AG04449 (cell line): ENCODE measurements at regions not wholly inside any gene's neighbourhood (a gene's known extent, or its start where the extent isn't known, plus 50 kb on each side); places are given as distances from the start of the nearest gene placed in this dataset.

Experiments
- CTCF ChIA-PET: fragments of 350-600 bp; formaldehyde crosslinking; extraction: SDS; loops from one replicate; lab custom pipeline; 2021; ENCODE audit warnings: antibody characterized with exemption; lab: Yijun Ruan, JAX
- POLR2A ChIA-PET: fragments of 400-600, 350-600 bp; formaldehyde crosslinking; extraction: SDS; loops from one replicate; lab custom pipeline; 2020; ENCODE audit warnings: antibody characterized with exemption, inconsistent platforms; lab: Yijun Ruan, JAX
- DNase-seq: peaks from one replicate; pipeline ENCODE4 v3.0.0-alpha.2; 2010; ENCODE audit warnings: low read depth, low spot score
- H3K4me3 ChIP-seq: 2 replicates; pipeline ENCODE4 v1.5.1; 2011; ENCODE audit warnings: low read depth, mild to moderate bottlenecking, control low read depth, low read length
- TF ChIP-seq, protein P1 (sequence below): IDR thresholded peaks from one replicate; pipeline ENCODE4 v1.5.1; 2011; ENCODE audit warnings: mild to moderate bottlenecking, moderate library complexity, low read length, control low read depth, inconsistent platforms; ENCODE audit not compliant: insufficient read depth; ENCODE audit errors: missing control alignments

DNA sequence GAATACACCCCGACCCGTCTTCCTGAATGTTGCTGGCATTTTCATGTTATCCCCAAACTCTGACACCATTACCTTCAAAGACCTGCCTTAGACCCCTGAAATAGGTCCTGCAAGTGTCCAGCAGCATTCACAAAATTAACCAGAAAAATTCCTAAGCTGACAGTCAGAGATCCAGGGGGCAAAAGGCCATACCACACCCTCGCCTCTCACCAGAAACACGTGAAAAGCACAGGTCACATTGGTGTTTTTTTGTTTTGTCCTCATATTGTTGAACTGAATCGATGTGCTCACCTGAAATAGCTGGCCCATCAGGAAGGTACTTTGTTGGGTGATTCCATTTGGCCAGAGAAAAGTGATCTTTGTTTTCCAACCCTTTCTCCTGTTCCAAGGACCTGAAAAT lies 113.1 kb upstream of the HES1 start:
- ChIA-PET CTCF (interaction anchor here (1.1 kb wide), 1 partner anchor 9 kb away, joined by 3 read pairs; no protein-coding TSS in a partner anchor), POLR2A (no interaction called here)
- TF ChIP-seq, protein P1, sequence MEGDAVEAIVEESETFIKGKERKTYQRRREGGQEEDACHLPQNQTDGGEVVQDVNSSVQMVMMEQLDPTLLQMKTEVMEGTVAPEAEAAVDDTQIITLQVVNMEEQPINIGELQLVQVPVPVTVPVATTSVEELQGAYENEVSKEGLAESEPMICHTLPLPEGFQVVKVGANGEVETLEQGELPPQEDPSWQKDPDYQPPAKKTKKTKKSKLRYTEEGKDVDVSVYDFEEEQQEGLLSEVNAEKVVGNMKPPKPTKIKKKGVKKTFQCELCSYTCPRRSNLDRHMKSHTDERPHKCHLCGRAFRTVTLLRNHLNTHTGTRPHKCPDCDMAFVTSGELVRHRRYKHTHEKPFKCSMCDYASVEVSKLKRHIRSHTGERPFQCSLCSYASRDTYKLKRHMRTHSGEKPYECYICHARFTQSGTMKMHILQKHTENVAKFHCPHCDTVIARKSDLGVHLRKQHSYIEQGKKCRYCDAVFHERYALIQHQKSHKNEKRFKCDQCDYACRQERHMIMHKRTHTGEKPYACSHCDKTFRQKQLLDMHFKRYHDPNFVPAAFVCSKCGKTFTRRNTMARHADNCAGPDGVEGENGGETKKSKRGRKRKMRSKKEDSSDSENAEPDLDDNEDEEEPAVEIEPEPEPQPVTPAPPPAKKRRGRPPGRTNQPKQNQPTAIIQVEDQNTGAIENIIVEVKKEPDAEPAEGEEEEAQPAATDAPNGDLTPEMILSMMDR = no peak

DNA sequence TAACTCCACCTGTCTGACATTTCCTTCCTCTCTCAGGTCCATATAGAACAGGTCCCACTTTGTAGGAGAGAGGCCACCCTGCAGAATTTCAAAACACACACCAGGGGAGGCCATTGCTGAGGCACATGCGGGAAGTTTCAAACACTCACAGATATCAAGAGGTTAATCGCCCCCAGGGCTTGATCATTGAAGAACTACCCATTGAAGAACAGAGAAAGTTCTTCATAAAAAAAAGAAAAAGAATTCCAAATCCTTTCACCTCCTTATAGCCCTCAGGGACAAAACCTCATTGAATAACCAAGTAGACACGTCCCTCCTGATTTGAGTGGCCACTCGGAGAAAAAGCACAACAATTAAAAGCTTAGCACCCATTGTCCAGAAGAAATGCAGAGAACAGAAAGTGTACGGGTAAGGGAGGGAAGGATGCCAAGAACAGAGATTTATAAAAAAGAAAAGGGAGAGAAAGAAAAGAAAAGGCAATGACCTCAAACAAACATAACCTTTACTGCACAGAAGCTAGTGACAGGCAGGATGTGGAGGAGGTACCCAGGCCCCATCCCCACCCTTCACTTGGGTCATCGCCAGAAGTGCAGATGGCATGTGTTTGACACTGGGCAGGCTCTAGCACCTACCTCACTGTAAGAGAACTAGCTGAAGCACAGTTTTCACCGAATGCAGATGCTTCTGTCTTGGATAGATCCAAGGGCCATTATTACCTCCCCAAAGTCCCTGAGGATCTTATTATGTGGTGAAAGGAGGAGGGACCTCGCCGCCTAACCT lies 112.3 kb upstream of the HES1 start:
- CTCF ChIA-PET = interaction anchor here (1.1 kb wide), 1 partner anchor 10 kb away, joined by 3 read pairs; no protein-coding TSS in a partner anchor
- no peak overlapping the region for H3K4me3 ChIP-seq
- POLR2A ChIA-PET = interaction anchor here (0.7 kb wide), 1 partner anchor 319 kb away, joined by 3 read pairs; no protein-coding TSS in a partner anchor
- DNase-seq = no peak
- TF ChIP-seq, protein P1 = no peak

More for the DNA sequence above, 113.1 kb upstream of the HES1 start:
- DNase-seq = no peak
- no peak overlapping the region for H3K4me3 ChIP-seq

DNA sequence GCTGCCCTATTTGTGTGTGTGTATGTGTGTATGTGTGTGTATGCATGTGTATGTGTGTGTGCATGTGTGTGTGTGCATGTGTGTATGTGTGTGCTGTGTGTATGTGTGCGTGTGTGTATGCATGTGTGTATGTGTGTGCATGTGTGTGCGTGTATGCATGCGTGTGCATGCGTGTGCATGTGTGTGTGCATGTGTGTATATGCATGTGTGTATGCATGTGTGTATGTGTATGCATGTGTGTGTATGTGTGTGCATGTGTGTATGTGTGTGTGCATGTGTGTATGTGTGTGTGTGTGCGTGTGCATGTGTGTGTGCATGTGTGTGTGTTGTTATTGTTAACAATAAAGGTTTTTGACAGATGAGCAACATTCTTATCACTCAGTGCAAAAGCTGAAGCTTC lies 110.8 kb upstream of the HES1 start:
- POLR2A ChIA-PET = no interaction called here
- TF ChIP-seq, protein P1 = no peak
- CTCF ChIA-PET = no interaction called here
- no peak for DNase-seq
- H3K4me3 ChIP-seq = no peak overlapping the region

DNA sequence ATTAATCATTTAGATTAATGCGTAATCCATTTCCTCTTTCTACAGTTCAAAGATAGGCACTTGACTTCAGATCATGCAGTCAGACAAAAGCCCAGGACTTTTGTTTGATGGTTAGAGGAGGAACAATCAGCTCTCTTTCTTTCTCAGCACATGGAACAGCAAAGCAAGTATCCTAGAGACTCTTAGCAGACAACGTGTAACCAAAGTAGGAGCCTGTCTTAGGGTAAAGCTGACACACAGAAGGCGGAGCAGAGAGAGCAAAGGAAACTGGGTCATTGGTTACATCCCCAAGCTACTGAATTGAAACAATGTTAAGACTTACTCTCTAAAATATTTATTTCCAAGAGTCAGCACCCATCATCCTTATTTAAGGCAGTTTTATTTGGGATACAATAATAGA lies 110.0 kb upstream of the HES1 start:
- H3K4me3 ChIP-seq = no peak overlapping the region
- ChIA-PET CTCF (no interaction called here), POLR2A (no interaction called here)
- no peak for DNase-seq
- TF ChIP-seq, protein P1 = no peak

DNA sequence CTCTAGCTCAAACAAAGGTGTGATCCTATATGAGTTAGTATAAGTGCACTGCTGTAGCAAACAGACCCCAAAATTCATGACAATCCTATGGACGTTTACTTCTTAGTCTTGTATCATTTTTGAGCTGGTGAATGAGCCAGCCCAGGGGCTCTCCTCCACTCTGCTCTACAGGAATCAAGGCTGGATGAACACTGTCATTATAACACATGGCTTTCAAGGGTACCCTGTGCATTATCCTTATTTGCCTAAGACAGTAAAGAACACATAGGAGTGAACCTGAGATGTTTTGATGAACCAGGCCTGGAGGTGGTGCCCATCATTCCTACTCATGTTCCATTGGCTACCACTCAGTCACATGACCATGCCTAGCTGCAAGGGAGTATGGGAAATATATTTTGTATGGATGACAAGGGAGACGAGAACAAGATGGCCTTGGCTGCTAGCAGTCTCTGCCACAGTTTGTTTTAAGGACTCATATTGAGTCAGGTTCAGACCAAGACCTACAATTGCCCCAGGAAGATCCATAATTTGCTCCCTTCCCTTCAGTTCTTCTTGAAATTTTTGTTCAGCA lies 107.4 kb upstream of the HES1 start:
- POLR2A ChIA-PET = no interaction called here
- CTCF ChIA-PET = interaction anchor here (0.7 kb wide), 1 partner anchor 248 kb away, joined by 3 read pairs; no protein-coding TSS in a partner anchor
- DNase-seq = no peak
- no peak overlapping the region for H3K4me3 ChIP-seq
- TF ChIP-seq, protein P1 = no peak

DNA sequence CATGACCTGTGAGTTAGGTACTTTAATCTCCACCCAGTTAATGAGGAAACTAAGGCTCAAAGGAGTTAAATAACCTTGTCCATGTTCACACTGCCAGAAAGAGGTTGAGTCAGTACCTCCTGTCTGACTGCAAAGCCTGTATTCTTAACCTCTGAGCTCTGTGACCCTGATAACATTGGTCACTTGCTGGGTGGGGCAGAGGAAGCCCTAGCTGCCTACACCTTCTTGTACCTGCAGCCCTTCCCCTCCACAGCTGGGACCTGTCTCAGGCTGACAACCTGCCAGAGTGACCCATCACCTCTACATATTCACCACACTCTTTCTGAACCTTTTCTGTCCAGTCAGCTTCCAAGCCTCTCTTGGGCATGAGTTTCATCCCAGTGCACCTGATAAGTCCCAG lies 106.1 kb upstream of the HES1 start:
- DNase-seq = no peak
- POLR2A ChIA-PET = no interaction called here
- CTCF ChIA-PET = no interaction called here
- TF ChIP-seq, protein P1 = no peak
- H3K4me3 ChIP-seq = no peak overlapping the region
